H1 (cell line): ENCODE measurements at regions not wholly inside any gene's neighbourhood (a gene's known extent, or its start where the extent isn't known, plus 50 kb on each side); places are given as distances from the start of the nearest gene placed in this dataset.

Experiments used
- CTCF ChIA-PET: fragments of 300-600 bp; sonication (Branson Sonifier 250); formaldehyde crosslinking; loops from one replicate; lab custom pipeline; 2021; ENCODE audit not compliant: partially characterized antibody; lab: Charles Lee
- POLR2A ChIA-PET: fragments of 300-600 bp; sonication (Branson Sonifier 250); formaldehyde crosslinking; loops from one replicate; lab custom pipeline; 2021; ENCODE audit warnings: inconsistent platforms; ENCODE audit not compliant: partially characterized antibody; lab: Charles Lee
- DNase-seq, 2 experiments: peaks; one replicate each; pipeline versions ENCODE4 v3.0.0 to v3.0.0-alpha.2; 2010 to 2022; ENCODE audit warnings: low spot score in 2 of 2, low read depth in 1 of 2, mixed read lengths in 1 of 2
- FAIRE-seq: peaks from 2 replicates; lab custom pipeline; 2011; peaks lifted over from hg19 to GRCh38; lab: Jason Lieb, UNC
- H2AFZ ChIP-seq: 2 replicates; pipeline ENCODE4 v1.8.1; 2012; ENCODE audit warnings: low read length, inconsistent platforms
- H2AK5ac ChIP-seq: 2 replicates; pipeline ENCODE4 v1.6.1; 2013; ENCODE audit warnings: low read depth, low read length
- H2BK120ac ChIP-seq: replicated peaks from 2 replicates; pipeline ENCODE3; 2013; ENCODE audit warnings: low read depth, low read length, inconsistent platforms
- H2BK12ac ChIP-seq: 2 replicates; pipeline ENCODE4 v1.6.1; 2013; ENCODE audit warnings: low read depth, low read length
- H2BK15ac ChIP-seq: 2 replicates; pipeline ENCODE4 v1.6.1; 2013; ENCODE audit warnings: low read length
- H2BK20ac ChIP-seq: 2 replicates; pipeline ENCODE4 v1.6.1; 2013; ENCODE audit warnings: low read length
- H2BK5ac ChIP-seq: 2 replicates; pipeline ENCODE4 v1.6.1; 2013; ENCODE audit warnings: low read depth, low read length
- H3K14ac ChIP-seq: 2 replicates; pipeline ENCODE4 v1.6.1; 2013; ENCODE audit warnings: inconsistent platforms; ENCODE audit not compliant: insufficient read length
- H3K18ac ChIP-seq: 2 replicates; pipeline ENCODE4 v1.6.1; 2013; ENCODE audit warnings: low read length; ENCODE audit errors: extremely low read depth
- H3K23ac ChIP-seq: 2 replicates; pipeline ENCODE4 v1.6.1; 2013; ENCODE audit warnings: inconsistent platforms; ENCODE audit not compliant: insufficient read length
- H3K23me2 ChIP-seq: 2 replicates; pipeline ENCODE4 v1.6.1; 2013; ENCODE audit warnings: low read depth, low read length
- H3K27ac ChIP-seq: 2 replicates; pipeline ENCODE4 v1.6.1; 2011; ENCODE audit warnings: low read depth, low read length, inconsistent platforms
- H3K27me3 ChIP-seq, 4 experiments: replicated peaks in 1 of 4; 1 replicate in 1 of 4; 2 replicates in 3 of 4; pipeline versions ENCODE4 v1.6.1 to v1.8.1; 2011 to 2013; ENCODE audit warnings: low read length in 3 of 4, mild to moderate bottlenecking in 3 of 4, inconsistent platforms in 2 of 4, mixed read lengths in 2 of 4, moderate library complexity in 1 of 4; ENCODE audit not compliant: control insufficient read depth in 3 of 4, insufficient read depth in 3 of 4; ENCODE audit errors: extremely low read depth in 1 of 4
- H3K36me3 ChIP-seq, 4 experiments: 2 replicates each; pipeline versions ENCODE4 v1.6.1 to v1.8.1; 2011 to 2013; ENCODE audit warnings: mild to moderate bottlenecking in 4 of 4, low read length in 3 of 4, moderate library complexity in 2 of 4, control low read depth in 1 of 4, inconsistent platforms in 1 of 4; ENCODE audit not compliant: insufficient read depth in 4 of 4, control insufficient read depth in 2 of 4
- H3K4ac ChIP-seq: replicated peaks from 2 replicates; pipeline ENCODE3; 2013; ENCODE audit warnings: low read length, low read depth, mixed read lengths, inconsistent platforms; ENCODE audit not compliant: insufficient read length
- H3K4me1 ChIP-seq, 4 experiments: replicated peaks in 1 of 4; 1 replicate in 1 of 4; 2 replicates in 3 of 4; pipeline versions ENCODE4 v1.6.1 to v1.8.1; 2011 to 2013; ENCODE audit warnings: low read length in 3 of 4, inconsistent platforms in 2 of 4, mixed read lengths in 1 of 4; ENCODE audit not compliant: insufficient read depth in 4 of 4, control insufficient read depth in 3 of 4
- H3K4me2 ChIP-seq, 2 experiments: 2 replicates each; pipeline versions ENCODE4 v1.6.1 to v1.8.1; 2011 to 2013; ENCODE audit warnings: low read depth in 2 of 2, low read length in 2 of 2, control low read depth in 1 of 2, inconsistent platforms in 1 of 2, mild to moderate bottlenecking in 1 of 2; ENCODE audit not compliant: insufficient read depth in 1 of 2
- H3K4me3 ChIP-seq, 4 experiments: fragments of 200-600, 300-600 bp in 1 of 4; sonication (generic), shearing (Covaris generic), sonication (Bioruptor Twin) in 1 of 4; 2 replicates each; pipeline versions ENCODE4 v1.5.1 to v1.8.1; 2011 to 2016; ENCODE audit warnings: low read length in 4 of 4, low read depth in 3 of 4, control low read depth in 2 of 4, inconsistent platforms in 2 of 4, mild to moderate bottlenecking in 2 of 4, mixed read lengths in 1 of 4, moderate library complexity in 1 of 4; ENCODE audit not compliant: insufficient read depth in 2 of 4; ENCODE audit errors: extremely low read depth in 1 of 4
- H3K56ac ChIP-seq: replicated peaks from 2 replicates; pipeline ENCODE3; 2013; ENCODE audit warnings: low read depth, mild to moderate bottlenecking, mixed read lengths, low read length, inconsistent platforms; ENCODE audit not compliant: insufficient read length
- H3K79me1 ChIP-seq: 2 replicates; pipeline ENCODE4 v1.6.1; 2013; ENCODE audit warnings: low read depth, low read length, control low read depth
- H3K79me2 ChIP-seq, 2 experiments: 2 replicates each; pipeline versions ENCODE4 v1.6.1 to v1.8.1; 2012 to 2013; ENCODE audit warnings: low read length in 2 of 2, mild to moderate bottlenecking in 2 of 2, inconsistent platforms in 1 of 2; ENCODE audit not compliant: insufficient read depth in 2 of 2, control insufficient read depth in 1 of 2
- H3K9ac ChIP-seq, 4 experiments: replicated peaks in 1 of 4; 1 replicate in 1 of 4; 2 replicates in 3 of 4; pipeline versions ENCODE4 v1.6.1 to v1.8.1; 2011 to 2013; ENCODE audit warnings: low read depth in 3 of 4, low read length in 3 of 4, control low read depth in 2 of 4, mild to moderate bottlenecking in 2 of 4, moderate library complexity in 2 of 4, inconsistent platforms in 1 of 4; ENCODE audit errors: extremely low read depth in 1 of 4
- H3K9me3 ChIP-seq, 2 experiments: 2 replicates each; pipeline versions ENCODE4 v1.6.1 to v1.8.1; 2012 to 2013; ENCODE audit warnings: mild to moderate bottlenecking in 2 of 2, moderate library complexity in 2 of 2, control low read depth in 1 of 2, inconsistent platforms in 1 of 2, low read depth in 1 of 2, low read length in 1 of 2, mixed read lengths in 1 of 2; ENCODE audit not compliant: insufficient read depth in 2 of 2
- H4K20me1 ChIP-seq, 2 experiments: replicated peaks in 1 of 2; 2 replicates each; pipeline versions ENCODE3 to v1.8.1; 2011 to 2013; ENCODE audit warnings: inconsistent platforms in 2 of 2, low read length in 2 of 2, mild to moderate bottlenecking in 1 of 2; ENCODE audit not compliant: insufficient read depth in 2 of 2, control insufficient read depth in 1 of 2
- H4K5ac ChIP-seq: 2 replicates; pipeline ENCODE4 v1.6.1; 2013; ENCODE audit warnings: low read length, low read depth, mixed read lengths, inconsistent platforms; ENCODE audit not compliant: insufficient read length
- H4K8ac ChIP-seq: 2 replicates; pipeline ENCODE4 v1.8.0; 2013; ENCODE audit warnings: mild to moderate bottlenecking, moderate library complexity, low read length, inconsistent platforms; ENCODE audit not compliant: insufficient read depth; ENCODE audit errors: extremely low read depth
- H4K91ac ChIP-seq: replicated peaks from 2 replicates; pipeline ENCODE3; 2013; ENCODE audit warnings: low read length, mixed read lengths, inconsistent platforms; ENCODE audit not compliant: insufficient read length
- BCL11A ChIP-seq, 2 experiments: IDR thresholded peaks; one replicate each; pipeline ENCODE4 v1.6.1; 2011; ENCODE audit warnings: low read depth in 2 of 2, low read length in 2 of 2, mild to moderate bottlenecking in 2 of 2
- TEAD4 ChIP-seq: IDR thresholded peaks from 2 replicates; pipeline ENCODE4 v1.6.1; 2012; ENCODE audit warnings: low read depth, low read length, inconsistent platforms, mixed read lengths
- WGBS, 2 experiments: shearing (Covaris generic) in 1 of 2; methylation state at CpG; one replicate each; pipeline versions ENCODE4 v1.1.6 to v1.1.7; 2013 to 2015; ENCODE audit warnings: low lambda C conversion rate in 2 of 2, mixed read lengths in 2 of 2, inconsistent platforms in 1 of 2, low coverage in 1 of 2, missing lambda C conversion rate in 1 of 2; ENCODE audit not compliant: insufficient replicate concordance in 2 of 2, insufficient coverage in 1 of 2, insufficient read length in 1 of 2; ENCODE audit errors: extremely low coverage in 1 of 2, missing lambda C conversion rate in 1 of 2; 5-methylcytosine and 5-hydroxymethylcytosine counted together

DNA sequence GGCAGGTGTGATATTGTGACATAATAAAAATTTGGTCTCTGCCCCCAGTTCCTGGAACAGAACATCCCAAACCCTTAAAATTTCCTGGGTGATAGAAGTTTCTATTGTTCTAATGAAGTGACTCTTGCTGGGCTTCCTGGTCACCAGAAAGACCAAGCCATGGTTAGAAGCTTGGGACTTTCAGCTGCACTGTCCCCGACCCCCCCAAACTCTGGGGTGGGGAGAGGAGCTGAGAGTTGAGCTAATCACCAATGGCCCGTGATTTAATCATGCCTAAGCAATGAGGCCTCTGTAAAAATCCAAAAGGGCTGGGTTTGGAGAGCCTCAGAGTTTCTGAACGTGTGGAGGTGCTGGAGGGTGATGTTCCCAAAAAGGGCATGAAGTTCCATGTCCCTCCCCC is 54.8 kb upstream of the FTH1 start:
- Histone ChIP-seq H2BK12ac (no peak overlapping the region), H2BK120ac (no peak overlapping the region), H3K4me2 (no peak overlapping the region), H2BK15ac (no peak overlapping the region), H3K4me1 (no peaks in the 10 kb centered on the region; a peak in 1 of 7 replicates), H2AFZ (no peak overlapping the region), H3K4me3 (no peak overlapping the region), H3K23me2 (no peaks in the 10 kb centered on the region), H3K4ac (no peak overlapping the region), H3K27ac (no peak overlapping the region), H3K56ac (no peak overlapping the region), H3K9ac (no peak overlapping the region), H3K27me3 (no peaks in the 10 kb centered on the region), H4K5ac (no peak overlapping the region), H2AK5ac (no peak overlapping the region), H4K8ac (no peak overlapping the region), H3K36me3 (no peaks in the 10 kb centered on the region), H2BK20ac (no peak overlapping the region), H4K20me1 (no peaks in the 10 kb centered on the region), H2BK5ac (no peak overlapping the region), H3K18ac (no peak overlapping the region), H3K79me2 (no peaks in the 10 kb centered on the region), H3K23ac (no peak overlapping the region), H3K14ac (no peak overlapping the region), H3K79me1 (no peaks in the 10 kb centered on the region), H3K9me3 (peaks cover 2 to 9% of the 10 kb centered on the region in 2 experiments; a peak in 3 of 4 replicates), H4K91ac (no peak overlapping the region)
- FAIRE-seq (no peak), DNase-seq (no peak)
- WGBS, 2 experiments = 89% methylated on average over 3 of the region's 3 CpGs; no CpG with 5 or more reads in 1 of the 2 experiments
- TF ChIP-seq BCL11A (IDR thresholded peaks at IDR 0.05; ENCODE audit: low read depth in 2 of 2, low read length in 2 of 2) = no peak
- no peak for TF ChIP-seq TEAD4
- ChIA-PET POLR2A (interaction anchor here (1.5 kb wide), 1 partner anchor 17 kb away, joined by 3 read pairs; no protein-coding TSS in a partner anchor), CTCF (interaction anchor here (2.9 kb wide), 1 partner anchor 123 kb away, joined by 11 read pairs; no protein-coding TSS in a partner anchor)
